HepG2 (cell line): ENCODE measurements at regions not wholly inside any gene's neighbourhood (a gene's known extent, or its start where the extent isn't known, plus 50 kb on each side); places are given as distances from the start of the nearest gene placed in this dataset.
A peak's percentile ranks its signal among the peaks of the same experiment; 100 is the strongest.
"Not testable (repeated sequence)": the region's sequence is repeated elsewhere in the genome, so short reads cannot be mapped to it uniquely, and the experiment has no call there.

Experiments used
- ATAC-seq: fragments of 200-7000 bp; cut with Tn5 transposase; 3 replicates; pipeline ENCODE4 v1.9.1; 2020; ENCODE audit warnings: mild to moderate bottlenecking, moderate library complexity
- BruUV-seq: library from RNA; stranded (reverse); fragments of 400-500 nt; replicated peaks from 2 replicates; lab custom pipeline; 2021; lab: Mats Ljungman, UMichigan
- CTCF ChIA-PET: fragments of 300-600 bp; formaldehyde crosslinking; extraction: SDS; loops from one replicate; lab custom pipeline; 2021; ENCODE audit warnings: low total read pairs, inconsistent platforms, low intra/inter-chr PET ratio; lab: Yijun Ruan, JAX
- POLR2A ChIA-PET: fragments of 350-600 bp; sonication (Branson Sonifier 250); formaldehyde crosslinking; loops from one replicate; lab custom pipeline; 2020; ENCODE audit warnings: antibody characterized with exemption, inconsistent platforms; lab: Yijun Ruan, JAX
- DNase-seq: peaks from one replicate; pipeline ENCODE4 v3.0.0-alpha.2; 2015; ENCODE audit warnings: low spot score
- FAIRE-seq: peaks from 3 replicates; lab custom pipeline; 2011; peaks lifted over from hg19 to GRCh38; lab: Jason Lieb, UNC
- H2AFZ ChIP-seq: one replicate; pipeline ENCODE4 v1.6.1; 2011; ENCODE audit warnings: low read length, inconsistent platforms
- H3K27ac ChIP-seq: fragments of 300-600 bp; 3 replicates; pipeline ENCODE4 v1.8.0; 2011; ENCODE audit warnings: mixed run types, mild to moderate bottlenecking, mixed read lengths, low read length, inconsistent platforms; ENCODE audit not compliant: insufficient read depth; ENCODE audit errors: extremely low read length
- H3K27me3 ChIP-seq, 2 experiments: fragments of 200-600 bp in 1 of 2; 2 replicates in 1 of 2; 3 replicates in 1 of 2; pipeline versions ENCODE4 v1.6.0 to v1.8.0; 2011; ENCODE audit warnings: low read length in 2 of 2, mild to moderate bottlenecking in 2 of 2, moderate library complexity in 2 of 2, inconsistent platforms in 1 of 2; ENCODE audit not compliant: insufficient read depth in 2 of 2, control insufficient read depth in 1 of 2
- H3K36me3 ChIP-seq, 2 experiments: fragments of 200-600 bp in 1 of 2; replicated peaks in 1 of 2; 2 replicates in 1 of 2; 3 replicates in 1 of 2; pipeline versions ENCODE4 v1.5.1 to v1.8.0; 2011; ENCODE audit warnings: low read length in 2 of 2, inconsistent platforms in 1 of 2; ENCODE audit not compliant: insufficient read depth in 2 of 2, control insufficient read depth in 1 of 2
- H3K4me1 ChIP-seq: 2 replicates; pipeline ENCODE4 v1.5.1; 2012; ENCODE audit warnings: low read length, inconsistent platforms; ENCODE audit not compliant: insufficient read depth
- H3K4me2 ChIP-seq: 2 replicates; pipeline ENCODE4 v1.6.0; 2011; ENCODE audit warnings: low read depth, low read length, inconsistent platforms
- H3K4me3 ChIP-seq, 3 experiments: fragments of 200-600 bp in 1 of 3; sonication (generic), shearing (Covaris generic) in 1 of 3; replicated peaks in 1 of 3; 2 replicates each; pipeline ENCODE4 v1.5.1; 2011 to 2016; ENCODE audit warnings: low read length in 3 of 3, inconsistent platforms in 2 of 3, low read depth in 2 of 3, mild to moderate bottlenecking in 2 of 3, control low read depth in 1 of 3, mixed read lengths in 1 of 3; ENCODE audit not compliant: insufficient read depth in 1 of 3
- H3K79me2 ChIP-seq: one replicate; pipeline ENCODE4 v1.6.1; 2011; ENCODE audit warnings: low read length, inconsistent platforms; ENCODE audit not compliant: insufficient read depth
- H3K9ac ChIP-seq: 2 replicates; pipeline ENCODE4 v1.6.0; 2011; ENCODE audit warnings: mild to moderate bottlenecking, low read depth, low read length, inconsistent platforms; ENCODE audit not compliant: insufficient read depth
- H3K9me3 ChIP-seq: 2 replicates; pipeline ENCODE4 v1.5.1; 2012; ENCODE audit warnings: mild to moderate bottlenecking, low read length
- H4K20me1 ChIP-seq: 2 replicates; pipeline ENCODE4 v1.6.0; 2011; ENCODE audit warnings: inconsistent platforms, mild to moderate bottlenecking, low read length, moderate library complexity; ENCODE audit not compliant: insufficient read depth
- CCAR2 ChIP-seq: fragments of 200-400 bp; formaldehyde crosslinking; optimal IDR thresholded peaks from 2 replicates; pipeline ENCODE3; 2018; ENCODE audit warnings: low read depth, mild to moderate bottlenecking, low read length, moderate library complexity
- WGBS: methylation state at CpG from one replicate; pipeline ENCODE4 v1.1.6; 2017; ENCODE audit warnings: low lambda C conversion rate; 5-methylcytosine and 5-hydroxymethylcytosine counted together
- in situ Hi-C: cut with HindIII; loops from 2 replicates; pipeline ENCODE4 v1.10.0; 2017; ENCODE audit warnings: low pct_unique_long_range_greater_than_20kb; ENCODE audit not compliant: extremely low pct_ligation_motif_present
- intact Hi-C: fragments of 100-400 bp; cut with micrococcal nuclease; formaldehyde crosslinking; loops from one replicate; pipeline ENCODE4 v1.10.0; 2022; ENCODE audit not compliant: unreplicated experiment
- TF ChIP-seq, protein P1 (sequence below): fragments of 450-650 bp; IDR thresholded peaks from 2 replicates; pipeline ENCODE4 v1.6.1; 2016

GRCh38 chr2:182664212-182664611 lies 51.8 kb upstream of the DNAJC10 start:
- ChIA-PET CTCF (no interaction called here), POLR2A (no interaction called here)
- TF ChIP-seq CCAR2, result no peak
- TF ChIP-seq, protein P1, sequence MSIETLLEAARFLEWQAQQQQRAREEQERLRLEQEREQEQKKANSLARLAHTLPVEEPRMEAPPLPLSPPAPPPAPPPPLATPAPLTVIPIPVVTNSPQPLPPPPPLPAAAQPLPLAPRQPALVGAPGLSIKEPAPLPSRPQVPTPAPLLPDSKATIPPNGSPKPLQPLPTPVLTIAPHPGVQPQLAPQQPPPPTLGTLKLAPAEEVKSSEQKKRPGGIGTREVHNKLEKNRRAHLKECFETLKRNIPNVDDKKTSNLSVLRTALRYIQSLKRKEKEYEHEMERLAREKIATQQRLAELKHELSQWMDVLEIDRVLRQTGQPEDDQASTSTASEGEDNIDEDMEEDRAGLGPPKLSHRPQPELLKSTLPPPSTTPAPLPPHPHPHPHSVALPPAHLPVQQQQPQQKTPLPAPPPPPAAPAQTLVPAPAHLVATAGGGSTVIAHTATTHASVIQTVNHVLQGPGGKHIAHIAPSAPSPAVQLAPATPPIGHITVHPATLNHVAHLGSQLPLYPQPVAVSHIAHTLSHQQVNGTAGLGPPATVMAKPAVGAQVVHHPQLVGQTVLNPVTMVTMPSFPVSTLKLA, result peak; percentile 93
- Histone ChIP-seq H3K4me2 (no peak overlapping the region), H3K79me2 (no peaks in the 10 kb centered on the region), H3K27ac (no peak overlapping the region), H3K9me3 (no peaks in the 10 kb centered on the region), H4K20me1 (no peaks in the 10 kb centered on the region), H3K4me1 (peaks cover 18% of the 10 kb centered on the region), H2AFZ (no peak overlapping the region), H3K9ac (no peak overlapping the region), H3K27me3 (no peaks in the 10 kb centered on the region; a peak in 1 of 5 replicates), H3K4me3 (no peak overlapping the region), H3K36me3 (no peaks in the 10 kb centered on the region)
- in situ Hi-C loops (no loop called here), intact Hi-C loops (no loop called here)
- 2% methylated on average over 1 of the region's 1 CpG for WGBS
- ATAC-seq (no peak), DNase-seq (no peak), FAIRE-seq (no peak)
- BruUV-seq, result no TSS peak

- H3K9me3 ChIP-seq, H2AFZ ChIP-seq, CTCF ChIA-PET, H3K4me3 ChIP-seq, H4K20me1 ChIP-seq, H3K4me2 ChIP-seq, FAIRE-seq, H3K36me3 ChIP-seq, H3K27me3 ChIP-seq, H3K27ac ChIP-seq, DNase-seq, intact Hi-C loops, POLR2A ChIA-PET, H3K9ac ChIP-seq, in situ Hi-C loops, ATAC-seq, H3K79me2 ChIP-seq, BruUV-seq: not testable (repeated sequence)
- WGBS, result 6% methylated on average over 3 of the region's 3 CpGs
- peaks cover 19% of the 10 kb centered on the region for H3K4me1 ChIP-seq
Observed at GRCh38 chr2:182665500-182665899, 50.6 kb upstream of the DNAJC10 start.
